CD4-positive, CD25-positive, alpha-beta regulatory T cell (primary cell): ENCODE measurements at regions not wholly inside any gene's neighbourhood (a gene's known extent, or its start where the extent isn't known, plus 50 kb on each side); places are given as distances from the start of the nearest gene placed in this dataset.

Experiments used
- ATAC-seq, 2 donors: fragments of 150-1000 bp; cut with Tn5 transposase; one replicate each; pipeline ENCODE4 v1.10.0; 2021; ENCODE audit warnings: low read depth in 2 of 2, moderate number of reproducible peaks in 2 of 2, moderate library complexity in 1 of 2
- DNase-seq, 3 donors: peaks; one replicate each; pipeline versions ENCODE4 v3.0.0 to v3.0.0-alpha.2; 2012 to 2022; ENCODE audit warnings: mixed read lengths in 1 of 3
- H3K27ac ChIP-seq: one replicate; pipeline ENCODE4 v1.7.0; 2013; ENCODE audit warnings: mild to moderate bottlenecking, low read length; ENCODE audit not compliant: insufficient read depth, poor library complexity, severe bottlenecking
- H3K27me3 ChIP-seq: one replicate; pipeline ENCODE4 v1.7.0; 2013; ENCODE audit warnings: low read length; ENCODE audit not compliant: control insufficient read depth, insufficient read depth
- H3K36me3 ChIP-seq: one replicate; pipeline ENCODE4 v1.7.0; 2013; ENCODE audit warnings: mild to moderate bottlenecking, low read length, moderate library complexity; ENCODE audit not compliant: control insufficient read depth, insufficient read depth
- H3K4me1 ChIP-seq: 2 replicates; pipeline ENCODE4 v1.7.0; 2013; ENCODE audit warnings: mild to moderate bottlenecking, low read length; ENCODE audit not compliant: insufficient read depth, control insufficient read depth, poor library complexity, severe bottlenecking
- H3K4me3 ChIP-seq: one replicate; pipeline ENCODE4 v1.7.0; 2013; ENCODE audit warnings: low read depth, mild to moderate bottlenecking, low read length, moderate library complexity
- H3K9me3 ChIP-seq, 2 experiments: 1 replicate in 1 of 2; 2 replicates in 1 of 2; pipeline ENCODE4 v1.7.0; 2013; ENCODE audit warnings: low read length in 2 of 2, mild to moderate bottlenecking in 1 of 2, moderate library complexity in 1 of 2; ENCODE audit not compliant: control insufficient read depth in 2 of 2
- H3K27ac Mint-ChIP-seq, 3 donors: one replicate each; pipeline ENCODE4 v1.8.0; 2020 to 2022; ENCODE audit warnings: mild to moderate bottlenecking in 3 of 3, mixed read lengths in 3 of 3, moderate library complexity in 2 of 3
- H3K27me3 Mint-ChIP-seq: one replicate; pipeline ENCODE4 v1.8.0; 2022; ENCODE audit warnings: mild to moderate bottlenecking, mixed read lengths
- H3K36me3 Mint-ChIP-seq: one replicate; pipeline ENCODE4 v1.8.0; 2020; ENCODE audit warnings: mixed read lengths
- H3K4me1 Mint-ChIP-seq, 4 donors: one replicate each; pipeline ENCODE4 v1.8.0; 2020 to 2022; ENCODE audit warnings: mixed read lengths in 4 of 4, mild to moderate bottlenecking in 1 of 4
- H3K4me3 Mint-ChIP-seq, 4 donors: one replicate each; pipeline ENCODE4 v1.8.0; 2020 to 2022; ENCODE audit warnings: mild to moderate bottlenecking in 4 of 4, mixed read lengths in 4 of 4, moderate library complexity in 3 of 4
- H3K9me3 Mint-ChIP-seq, 7 donors: one replicate each; pipeline ENCODE4 v1.8.0; 2020 to 2022; ENCODE audit warnings: mixed read lengths in 7 of 7, mild to moderate bottlenecking in 3 of 7, moderate library complexity in 2 of 7

GRCh38 chr2:83063511-83063910 lies 1395.6 kb downstream of the SUCLG1 start:
- no peak overlapping the region for H3K4me3 ChIP-seq
- no peaks in the 10 kb centered on the region for H3K36me3 ChIP-seq
- no peak for DNase-seq
- no peaks in the 10 kb centered on the region for H3K27me3 ChIP-seq
- no peak for ATAC-seq
- no peak overlapping the region for H3K27ac ChIP-seq
- peaks cover 0 to 15% (median 5%) of the 10 kb centered on the region in 7 donors for H3K9me3 Mint-ChIP-seq
- H3K27ac Mint-ChIP-seq = no peak overlapping the region
- H3K36me3 Mint-ChIP-seq = no peaks in the 10 kb centered on the region
- H3K4me3 Mint-ChIP-seq = no peak overlapping the region
- no peaks in the 10 kb centered on the region for H3K4me1 ChIP-seq
- peaks cover 0 to 10% of the 10 kb centered on the region in 2 experiments for H3K9me3 ChIP-seq
- no peaks in the 10 kb centered on the region for H3K4me1 Mint-ChIP-seq
- H3K27me3 Mint-ChIP-seq = no peaks in the 10 kb centered on the region

- no peaks in the 10 kb centered on the region for H3K27me3 Mint-ChIP-seq
- ATAC-seq = no peak
Measured at GRCh38 chr2:83058683-83059082, 1400.4 kb downstream of the SUCLG1 start.

GRCh38 chr2:83055376-83056010 lies 1403.6 kb downstream of the SUCLG1 start:
- no peak for DNase-seq
- H3K36me3 Mint-ChIP-seq = no peaks in the 10 kb centered on the region
- H3K4me3 ChIP-seq = no peak overlapping the region
- no peak overlapping the region for H3K4me3 Mint-ChIP-seq
- no peaks in the 10 kb centered on the region for H3K4me1 ChIP-seq
- no peaks in the 10 kb centered on the region for H3K4me1 Mint-ChIP-seq
- no peak overlapping the region for H3K27ac ChIP-seq
- H3K27me3 Mint-ChIP-seq = no peaks in the 10 kb centered on the region
- no peak overlapping the region for H3K27ac Mint-ChIP-seq
- H3K9me3 ChIP-seq = peaks cover 0 to 4% of the 10 kb centered on the region in 2 experiments
- ATAC-seq = no peak
- peaks cover 0 to 11% (median 8%) of the 10 kb centered on the region in 7 donors for H3K9me3 Mint-ChIP-seq
- no peaks in the 10 kb centered on the region for H3K27me3 ChIP-seq
- H3K36me3 ChIP-seq = no peaks in the 10 kb centered on the region

More at GRCh38 chr2:83058683-83059082, 1400.4 kb downstream of the SUCLG1 start:
- Mint-ChIP-seq H3K36me3 (no peaks in the 10 kb centered on the region), H3K4me1 (no peaks in the 10 kb centered on the region), H3K9me3 (peaks cover 0 to 18% (median 4%) of the 10 kb centered on the region in 7 donors), H3K4me3 (no peak overlapping the region), H3K27ac (no peak overlapping the region)
- Histone ChIP-seq H3K4me1 (no peaks in the 10 kb centered on the region), H3K27ac (no peak overlapping the region), H3K4me3 (no peak overlapping the region), H3K27me3 (no peaks in the 10 kb centered on the region), H3K9me3 (peaks cover 0 to 10% of the 10 kb centered on the region in 2 experiments), H3K36me3 (no peaks in the 10 kb centered on the region)
- DNase-seq = no peak

- Mint-ChIP-seq H3K27me3 (no peaks in the 10 kb centered on the region), H3K4me1 (no peaks in the 10 kb centered on the region), H3K27ac (no peak overlapping the region), H3K4me3 (no peak overlapping the region), H3K9me3 (peaks cover 0 to 11% (median 8%) of the 10 kb centered on the region in 7 donors), H3K36me3 (no peaks in the 10 kb centered on the region)
- H3K4me3 ChIP-seq = no peak overlapping the region
- no peak overlapping the region for H3K27ac ChIP-seq
- H3K27me3 ChIP-seq = no peaks in the 10 kb centered on the region
- no peaks in the 10 kb centered on the region for H3K4me1 ChIP-seq
- no peak for DNase-seq
- no peaks in the 10 kb centered on the region for H3K36me3 ChIP-seq
- no peak for ATAC-seq
- H3K9me3 ChIP-seq = peaks cover 0 to 4% of the 10 kb centered on the region in 2 experiments
Measured at GRCh38 chr2:83054751-83055150, 1404.3 kb downstream of the SUCLG1 start.

GRCh38 chr2:83051538-83052170 lies 1407.4 kb downstream of the SUCLG1 start:
- H3K4me3 Mint-ChIP-seq = no peak overlapping the region
- Histone ChIP-seq H3K4me3 (no peak overlapping the region), H3K27ac (no peak overlapping the region), H3K36me3 (no peaks in the 10 kb centered on the region), H3K27me3 (no peaks in the 10 kb centered on the region), H3K4me1 (no peaks in the 10 kb centered on the region), H3K9me3 (no peaks in the 10 kb centered on the region)
- no peak for DNase-seq
- peaks cover 0 to 9% (median 6%) of the 10 kb centered on the region in 7 donors for H3K9me3 Mint-ChIP-seq
- H3K36me3 Mint-ChIP-seq = no peaks in the 10 kb centered on the region
- no peak for ATAC-seq
- no peak overlapping the region for H3K27ac Mint-ChIP-seq
- no peaks in the 10 kb centered on the region for H3K27me3 Mint-ChIP-seq
- H3K4me1 Mint-ChIP-seq = no peaks in the 10 kb centered on the region

- DNase-seq (no peak), ATAC-seq (no peak)
- Mint-ChIP-seq H3K9me3 (peaks cover 0 to 20% (median 9%) of the 10 kb centered on the region in 7 donors), H3K4me1 (no peaks in the 10 kb centered on the region), H3K27ac (no peak overlapping the region), H3K27me3 (no peaks in the 10 kb centered on the region), H3K4me3 (no peak overlapping the region), H3K36me3 (no peaks in the 10 kb centered on the region)
- no peak overlapping the region for H3K4me3 ChIP-seq
- no peaks in the 10 kb centered on the region for H3K36me3 ChIP-seq
- H3K9me3 ChIP-seq = no peaks in the 10 kb centered on the region
- H3K4me1 ChIP-seq = no peaks in the 10 kb centered on the region
- H3K27me3 ChIP-seq = no peaks in the 10 kb centered on the region
- H3K27ac ChIP-seq = no peak overlapping the region
Measured at GRCh38 chr2:83042053-83042452, 1417.0 kb downstream of the SUCLG1 start.

GRCh38 chr2:83022631-83023210 lies 1436.4 kb downstream of the SUCLG1 start:
- Mint-ChIP-seq H3K4me3 (no peak overlapping the region), H3K27me3 (no peaks in the 10 kb centered on the region), H3K9me3 (peaks cover 0 to 25% (median 5%) of the 10 kb centered on the region in 7 donors), H3K27ac (no peak overlapping the region), H3K4me1 (no peaks in the 10 kb centered on the region), H3K36me3 (no peaks in the 10 kb centered on the region)
- H3K27ac ChIP-seq = no peak overlapping the region
- H3K9me3 ChIP-seq = no peaks in the 10 kb centered on the region
- H3K27me3 ChIP-seq = no peaks in the 10 kb centered on the region
- H3K4me1 ChIP-seq = no peaks in the 10 kb centered on the region
- H3K36me3 ChIP-seq = no peaks in the 10 kb centered on the region
- no peak overlapping the region for H3K4me3 ChIP-seq
- DNase-seq = no peak
- no peak for ATAC-seq
